Ishikawa (cell line): ENCODE measurements at regions not wholly inside any gene's neighbourhood (a gene's known extent, or its start where the extent isn't known, plus 50 kb on each side); places are given as distances from the start of the nearest gene placed in this dataset.

Experiments
- CEBPB ChIP-seq: IDR thresholded peaks from 2 replicates; pipeline ENCODE4 v1.6.1; 2012
- CREB1 ChIP-seq: IDR thresholded peaks from 2 replicates; pipeline ENCODE4 v1.6.1; 2012; ENCODE audit warnings: low read depth
- EGR1 ChIP-seq: IDR thresholded peaks from 2 replicates; pipeline ENCODE4 v1.6.1; 2012
- EP300 ChIP-seq: IDR thresholded peaks from 2 replicates; pipeline ENCODE4 v1.6.1; 2012; ENCODE audit warnings: borderline replicate concordance
- FOXM1 ChIP-seq: IDR thresholded peaks from 2 replicates; pipeline ENCODE4 v1.6.1; 2012; ENCODE audit warnings: low read depth, borderline replicate concordance
- MAX ChIP-seq: IDR thresholded peaks from 2 replicates; pipeline ENCODE4 v1.6.1; 2012
- NFIC ChIP-seq: IDR thresholded peaks from 2 replicates; pipeline ENCODE4 v1.6.1; 2012
- RAD21 ChIP-seq: IDR thresholded peaks from 2 replicates; pipeline ENCODE4 v1.6.1; 2012; ENCODE audit warnings: low read depth
- REST ChIP-seq: IDR thresholded peaks from 2 replicates; pipeline ENCODE4 v1.6.1; 2012; ENCODE audit warnings: low read depth, mild to moderate bottlenecking
- TAF1 ChIP-seq: IDR thresholded peaks from 2 replicates; pipeline ENCODE4 v1.6.1; 2012; ENCODE audit warnings: low read depth, mild to moderate bottlenecking
- TCF12 ChIP-seq: IDR thresholded peaks from 2 replicates; pipeline ENCODE4 v1.6.1; 2012; ENCODE audit warnings: low read depth
- TEAD4 ChIP-seq: IDR thresholded peaks from 2 replicates; pipeline ENCODE4 v1.6.1; 2012
- USF1 ChIP-seq: IDR thresholded peaks from 2 replicates; pipeline ENCODE4 v1.6.1; 2012
- YY1 ChIP-seq: IDR thresholded peaks from 2 replicates; pipeline ENCODE4 v1.6.1; 2012; ENCODE audit warnings: low read depth
- ZBTB7A ChIP-seq: IDR thresholded peaks from 2 replicates; pipeline ENCODE4 v1.6.1; 2012; ENCODE audit warnings: low read depth

- no peak for TF ChIP-seq TAF1
- no peak for TF ChIP-seq ZBTB7A
- no peak for TF ChIP-seq YY1
- TF ChIP-seq FOXM1 = no peak
- no peak for TF ChIP-seq CEBPB
- no peak for TF ChIP-seq EP300
- TF ChIP-seq REST = no peak
- no peak for TF ChIP-seq CREB1
- TF ChIP-seq NFIC = no peak
- no peak for TF ChIP-seq MAX
- TF ChIP-seq TEAD4 = no peak
Measured at GRCh38 chr9:118162716-118163115, 458.5 kb downstream of the TLR4 start.

- TF ChIP-seq TAF1 = no peak
Measured at GRCh38 chr9:118163751-118164150, 459.5 kb downstream of the TLR4 start.

- TF ChIP-seq MAX = no peak
- no peak for TF ChIP-seq FOXM1
- TF ChIP-seq ZBTB7A = no peak
- no peak for TF ChIP-seq CEBPB
- no peak for TF ChIP-seq EP300
- no peak for TF ChIP-seq EGR1
- no peak for TF ChIP-seq USF1
- no peak for TF ChIP-seq TEAD4
- TF ChIP-seq NFIC = no peak
- no peak for TF ChIP-seq CREB1
- TF ChIP-seq YY1 = no peak
- no peak for TF ChIP-seq TCF12
- TF ChIP-seq RAD21 = no peak
- no peak for TF ChIP-seq TAF1
- no peak for TF ChIP-seq REST
Measured at GRCh38 chr9:118165451-118165850, 461.2 kb downstream of the TLR4 start.

GRCh38 chr9:118170032-118170955 lies 466.1 kb downstream of the TLR4 start:
- TF ChIP-seq TCF12 = no peak
- TF ChIP-seq RAD21 = peak; percentile 62

- TF ChIP-seq RAD21 = no peak
- no peak for TF ChIP-seq MAX
- no peak for TF ChIP-seq FOXM1
- TF ChIP-seq EP300 = no peak
- no peak for TF ChIP-seq USF1
- TF ChIP-seq TAF1 = no peak
- TF ChIP-seq EGR1 = no peak
- TF ChIP-seq ZBTB7A = no peak
- no peak for TF ChIP-seq REST
- TF ChIP-seq CEBPB = no peak
- TF ChIP-seq TCF12 = no peak
Measured at GRCh38 chr9:118177241-118177640, 473.0 kb downstream of the TLR4 start.
